ENCODE measurements at regions not wholly inside any gene's neighbourhood (a gene's known extent, or its start where the extent isn't known, plus 50 kb on each side); places are given as distances from the start of the nearest gene placed in this dataset.

DNA sequence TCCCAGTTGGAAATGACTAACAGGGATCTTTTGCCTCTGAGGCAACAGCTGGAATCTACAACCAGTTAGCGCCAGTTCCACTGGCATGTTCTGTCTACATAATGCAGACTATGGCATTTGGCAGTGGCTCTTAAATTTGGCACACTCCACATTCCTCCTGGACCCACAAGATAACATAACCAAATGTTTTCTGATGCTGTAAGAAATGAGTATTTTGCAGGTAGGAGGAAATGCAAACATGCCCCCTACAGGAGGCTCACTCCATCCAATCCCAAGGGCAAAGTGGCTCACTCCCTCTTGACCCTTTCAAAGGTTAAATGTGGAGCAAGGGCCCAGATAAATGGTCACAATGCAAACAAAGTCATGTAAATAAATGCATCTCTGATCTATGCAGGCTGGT, 129.2 kb upstream of the PROX1 start (continued):
- TF ChIP-seq, protein P1, sequence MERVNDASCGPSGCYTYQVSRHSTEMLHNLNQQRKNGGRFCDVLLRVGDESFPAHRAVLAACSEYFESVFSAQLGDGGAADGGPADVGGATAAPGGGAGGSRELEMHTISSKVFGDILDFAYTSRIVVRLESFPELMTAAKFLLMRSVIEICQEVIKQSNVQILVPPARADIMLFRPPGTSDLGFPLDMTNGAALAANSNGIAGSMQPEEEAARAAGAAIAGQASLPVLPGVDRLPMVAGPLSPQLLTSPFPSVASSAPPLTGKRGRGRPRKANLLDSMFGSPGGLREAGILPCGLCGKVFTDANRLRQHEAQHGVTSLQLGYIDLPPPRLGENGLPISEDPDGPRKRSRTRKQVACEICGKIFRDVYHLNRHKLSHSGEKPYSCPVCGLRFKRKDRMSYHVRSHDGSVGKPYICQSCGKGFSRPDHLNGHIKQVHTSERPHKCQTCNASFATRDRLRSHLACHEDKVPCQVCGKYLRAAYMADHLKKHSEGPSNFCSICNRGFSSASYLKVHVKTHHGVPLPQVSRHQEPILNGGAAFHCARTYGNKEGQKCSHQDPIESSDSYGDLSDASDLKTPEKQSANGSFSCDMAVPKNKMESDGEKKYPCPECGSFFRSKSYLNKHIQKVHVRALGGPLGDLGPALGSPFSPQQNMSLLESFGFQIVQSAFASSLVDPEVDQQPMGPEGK (CRISPR knock-in tag; IDR thresholded peaks at IDR 0.05; ENCODE audit: borderline replicate concordance) = no peak
- no peak for TF ChIP-seq RARB (CRISPR knock-in tag; IDR thresholded peaks at IDR 0.05)
- TF ChIP-seq, protein P2, sequence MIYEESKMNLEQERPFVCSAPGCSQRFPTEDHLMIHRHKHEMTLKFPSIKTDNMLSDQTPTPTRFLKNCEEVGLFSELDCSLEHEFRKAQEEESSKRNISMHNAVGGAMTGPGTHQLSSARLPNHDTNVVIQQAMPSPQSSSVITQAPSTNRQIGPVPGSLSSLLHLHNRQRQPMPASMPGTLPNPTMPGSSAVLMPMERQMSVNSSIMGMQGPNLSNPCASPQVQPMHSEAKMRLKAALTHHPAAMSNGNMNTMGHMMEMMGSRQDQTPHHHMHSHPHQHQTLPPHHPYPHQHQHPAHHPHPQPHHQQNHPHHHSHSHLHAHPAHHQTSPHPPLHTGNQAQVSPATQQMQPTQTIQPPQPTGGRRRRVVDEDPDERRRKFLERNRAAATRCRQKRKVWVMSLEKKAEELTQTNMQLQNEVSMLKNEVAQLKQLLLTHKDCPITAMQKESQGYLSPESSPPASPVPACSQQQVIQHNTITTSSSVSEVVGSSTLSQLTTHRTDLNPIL (CRISPR knock-in tag; IDR thresholded peaks at IDR 0.05; ENCODE audit: low read depth) = no peak

- ATAC-seq = no peak
- TF ChIP-seq ZNF8 (CRISPR knock-in tag; IDR thresholded peaks at IDR 0.05) (no peak), OSR1 (CRISPR knock-in tag; IDR thresholded peaks at IDR 0.05) (no peak), TCF4 (CRISPR knock-in tag; IDR thresholded peaks at IDR 0.05; ENCODE audit: borderline replicate concordance) (no peak), TOX (CRISPR knock-in tag; IDR thresholded peaks at IDR 0.05; ENCODE audit: borderline replicate concordance) (no peak), PPARA (CRISPR knock-in tag; IDR thresholded peaks at IDR 0.05; ENCODE audit: borderline replicate concordance) (no peak), BACH2 (CRISPR knock-in tag; IDR thresholded peaks at IDR 0.05; ENCODE audit: borderline replicate concordance) (no peak), ZNF565 (CRISPR knock-in tag; conservative IDR thresholded peaks at IDR 0.05; ENCODE audit: low read depth) (no peak), TSHZ2 (CRISPR knock-in tag; IDR thresholded peaks at IDR 0.05) (no peak), GLIS3 (CRISPR knock-in tag; IDR thresholded peaks at IDR 0.05) (no peak), ZNF70 (CRISPR knock-in tag; IDR thresholded peaks at IDR 0.05) (no peak), SNAI2 (CRISPR knock-in tag; IDR thresholded peaks at IDR 0.05) (no peak)
- TF ChIP-seq, protein P2 (CRISPR knock-in tag; IDR thresholded peaks at IDR 0.05; ENCODE audit: low read depth) = no peak
- TF ChIP-seq, protein P1 (CRISPR knock-in tag; IDR thresholded peaks at IDR 0.05; ENCODE audit: borderline replicate concordance) = no peak
Observed at GRCh38 chr1:213861841-213862240, 125.9 kb upstream of the PROX1 start.

DNA sequence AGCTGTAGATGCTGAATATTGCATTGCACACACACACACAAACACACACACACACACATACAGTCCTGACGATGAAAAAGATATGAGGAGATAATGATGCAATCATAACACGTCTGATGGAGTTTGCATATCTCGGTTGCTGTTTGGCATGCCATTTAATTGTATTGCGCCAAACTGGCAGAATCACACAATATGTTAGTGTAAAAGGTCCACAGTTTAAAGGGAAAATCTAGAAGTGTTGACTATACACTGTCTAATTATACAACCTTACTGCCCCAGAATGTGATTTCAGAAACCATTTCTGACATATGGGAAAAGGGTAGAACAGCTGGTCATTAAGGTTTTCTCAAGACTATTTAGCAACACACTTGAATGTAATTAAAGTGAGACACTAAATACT, 123.7 kb upstream of the PROX1 start:
- no peak for ATAC-seq
- TF ChIP-seq ZNF70 (CRISPR knock-in tag; IDR thresholded peaks at IDR 0.05) = no peak
- TF ChIP-seq ZFP3 (CRISPR knock-in tag; IDR thresholded peaks at IDR 0.05) = no peak
- no peak for TF ChIP-seq ZNF8 (CRISPR knock-in tag; IDR thresholded peaks at IDR 0.05)

DNA sequence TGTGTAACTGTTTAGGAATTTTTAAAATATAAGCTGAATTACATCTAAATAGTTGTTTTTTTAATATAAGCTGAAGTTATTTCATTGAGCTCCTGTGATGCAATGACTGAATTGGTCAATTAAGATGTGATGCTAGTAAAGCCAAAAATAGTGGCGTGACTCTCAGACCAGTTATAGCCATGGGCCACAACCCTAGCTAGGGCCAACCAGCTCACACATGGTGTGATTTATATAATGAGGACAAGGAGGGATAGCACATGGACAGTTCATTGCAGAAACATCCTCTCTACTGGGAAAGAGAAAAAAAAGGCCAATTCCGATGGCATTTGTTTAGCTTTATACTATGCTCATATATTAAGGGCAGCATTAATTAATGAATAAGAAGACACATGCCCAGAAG, 119.3 kb upstream of the PROX1 start:
- no peak for ATAC-seq
- TF ChIP-seq RARB (CRISPR knock-in tag; IDR thresholded peaks at IDR 0.05) (no peak), GLIS3 (CRISPR knock-in tag; IDR thresholded peaks at IDR 0.05) (no peak), ESRRG (CRISPR knock-in tag; IDR thresholded peaks at IDR 0.05) (no peak), SNAI2 (CRISPR knock-in tag; IDR thresholded peaks at IDR 0.05) (no peak), CSDC2 (CRISPR knock-in tag; IDR thresholded peaks at IDR 0.05) (no peak), ZFP30 (CRISPR knock-in tag; IDR thresholded peaks at IDR 0.05) (no peak), ZNF70 (CRISPR knock-in tag; IDR thresholded peaks at IDR 0.05) (no peak), CSRNP3 (CRISPR knock-in tag; IDR thresholded peaks at IDR 0.05) (no peak), ZFP3 (CRISPR knock-in tag; IDR thresholded peaks at IDR 0.05) (no peak), TOX (CRISPR knock-in tag; IDR thresholded peaks at IDR 0.05; ENCODE audit: borderline replicate concordance) (no peak), ZNF8 (CRISPR knock-in tag; IDR thresholded peaks at IDR 0.05) (no peak), PPARA (CRISPR knock-in tag; IDR thresholded peaks at IDR 0.05; ENCODE audit: borderline replicate concordance) (no peak), TCF4 (CRISPR knock-in tag; IDR thresholded peaks at IDR 0.05; ENCODE audit: borderline replicate concordance) (no peak), ZNF565 (CRISPR knock-in tag; conservative IDR thresholded peaks at IDR 0.05; ENCODE audit: low read depth) (no peak), BACH2 (CRISPR knock-in tag; IDR thresholded peaks at IDR 0.05; ENCODE audit: borderline replicate concordance) (no peak)
- TF ChIP-seq, protein P2 (CRISPR knock-in tag; IDR thresholded peaks at IDR 0.05; ENCODE audit: low read depth) = no peak
- TF ChIP-seq, protein P1 (CRISPR knock-in tag; IDR thresholded peaks at IDR 0.05; ENCODE audit: borderline replicate concordance) = no peak

All from SK-N-SH treated with all-trans-retinoic acid at 6 μM for 48 hours (cell line).